ENCODE measurements at regions not wholly inside any gene's neighbourhood (a gene's known extent, or its start where the extent isn't known, plus 50 kb on each side); places are given as distances from the start of the nearest gene placed in this dataset.

- no peak for TF ChIP-seq CTCF (IDR thresholded peaks at IDR 0.05; ENCODE audit: low read depth, low read length, poor library complexity, severe bottlenecking)
- TF ChIP-seq EZH2phosphoT487 (IDR thresholded peaks at IDR 0.05; ENCODE audit: borderline replicate concordance, low read length), result no peak
These were observed 414.2 kb downstream of the PTPRU start for GRCh38 chr1:29650476-29650875.
